ENCODE measurements at regions not wholly inside any gene's neighbourhood (a gene's known extent, or its start where the extent isn't known, plus 50 kb on each side); places are given as distances from the start of the nearest gene placed in this dataset.

DNA sequence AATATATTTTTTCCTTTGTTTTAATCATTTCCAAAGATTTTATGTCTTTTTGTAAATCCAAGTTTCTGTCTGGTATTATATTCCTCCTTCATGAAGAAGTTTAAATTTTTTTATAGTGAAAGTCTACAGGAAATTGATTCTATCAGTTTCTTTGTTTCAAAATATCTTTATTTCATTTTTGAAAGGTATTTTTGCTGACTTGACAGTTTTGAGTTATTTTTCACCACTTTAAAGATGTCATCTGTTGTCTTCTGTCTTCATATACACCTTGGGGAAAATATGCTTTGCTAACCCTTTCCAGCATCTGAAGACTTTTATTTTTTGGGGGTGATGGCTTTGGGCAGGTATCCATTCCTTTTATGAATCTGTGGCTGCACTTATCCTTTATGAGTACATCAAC is 164.4 kb upstream of the EPHA5 start:
- TF ChIP-seq EZH2phosphoT487 (conservative IDR thresholded peaks at IDR 0.05; ENCODE audit: low read length) (no peak), CTCF (IDR thresholded peaks at IDR 0.05; ENCODE audit: insufficient read depth, low read length, poor library complexity, severe bottlenecking) (no peak)
- Histone ChIP-seq H3K36me3 (ENCODE audit: low read length) (no peaks in the 10 kb centered on the region), H2AFZ (ENCODE audit: low read depth, low read length, severe bottlenecking) (no peak overlapping the region), H3K4me3 (ENCODE audit: insufficient read depth, low read length, poor library complexity, severe bottlenecking) (no peak overlapping the region), H3K27ac (ENCODE audit: low read depth, low read length) (no peak overlapping the region), H3K9ac (ENCODE audit: low read length) (no peak overlapping the region), H3K79me2 (ENCODE audit: insufficient read depth, low read length) (no peaks in the 10 kb centered on the region), H4K20me1 (ENCODE audit: low read depth, low read length) (no peaks in the 10 kb centered on the region), H3K4me2 (ENCODE audit: low read depth, low read length, poor library complexity, severe bottlenecking) (no peak overlapping the region), H3K9me3 (ENCODE audit: insufficient read depth, low read length) (no peaks in the 10 kb centered on the region), H3K27me3 (ENCODE audit: low read length) (no peaks in the 10 kb centered on the region), H3K9me2 (replicated peaks; ENCODE audit: insufficient read depth, low read length) (no peaks in the 10 kb centered on the region), H3F3A (ENCODE audit: insufficient read depth) (no peaks in the 10 kb centered on the region)

- H4K20me1 ChIP-seq (ENCODE audit: low read depth, low read length) = no peaks in the 10 kb centered on the region
- H2AFZ ChIP-seq (ENCODE audit: low read depth, low read length, severe bottlenecking) = no peak overlapping the region
- H3K9ac ChIP-seq (ENCODE audit: low read length) = no peak overlapping the region
- no peaks in the 10 kb centered on the region for H3K36me3 ChIP-seq (ENCODE audit: low read length)
- H3K9me3 ChIP-seq (ENCODE audit: insufficient read depth, low read length) = no peaks in the 10 kb centered on the region
- H3K4me3 ChIP-seq (ENCODE audit: insufficient read depth, low read length, poor library complexity, severe bottlenecking) = no peak overlapping the region
- no peaks in the 10 kb centered on the region for H3F3A ChIP-seq (ENCODE audit: insufficient read depth)
- no peaks in the 10 kb centered on the region for H3K79me2 ChIP-seq (ENCODE audit: insufficient read depth, low read length)
- no peak overlapping the region for H3K4me2 ChIP-seq (ENCODE audit: low read depth, low read length, poor library complexity, severe bottlenecking)
- no peak for TF ChIP-seq EZH2phosphoT487 (conservative IDR thresholded peaks at IDR 0.05; ENCODE audit: low read length)
- no peak for TF ChIP-seq CTCF (IDR thresholded peaks at IDR 0.05; ENCODE audit: insufficient read depth, low read length, poor library complexity, severe bottlenecking)
- no peaks in the 10 kb centered on the region for H3K27me3 ChIP-seq (ENCODE audit: low read length)
- no peak overlapping the region for H3K27ac ChIP-seq (ENCODE audit: low read depth, low read length)
- no peaks in the 10 kb centered on the region for H3K9me2 ChIP-seq (replicated peaks; ENCODE audit: insufficient read depth, low read length)
Measured at GRCh38 chr4:65831828-65832227, 161.5 kb upstream of the EPHA5 start.

DNA sequence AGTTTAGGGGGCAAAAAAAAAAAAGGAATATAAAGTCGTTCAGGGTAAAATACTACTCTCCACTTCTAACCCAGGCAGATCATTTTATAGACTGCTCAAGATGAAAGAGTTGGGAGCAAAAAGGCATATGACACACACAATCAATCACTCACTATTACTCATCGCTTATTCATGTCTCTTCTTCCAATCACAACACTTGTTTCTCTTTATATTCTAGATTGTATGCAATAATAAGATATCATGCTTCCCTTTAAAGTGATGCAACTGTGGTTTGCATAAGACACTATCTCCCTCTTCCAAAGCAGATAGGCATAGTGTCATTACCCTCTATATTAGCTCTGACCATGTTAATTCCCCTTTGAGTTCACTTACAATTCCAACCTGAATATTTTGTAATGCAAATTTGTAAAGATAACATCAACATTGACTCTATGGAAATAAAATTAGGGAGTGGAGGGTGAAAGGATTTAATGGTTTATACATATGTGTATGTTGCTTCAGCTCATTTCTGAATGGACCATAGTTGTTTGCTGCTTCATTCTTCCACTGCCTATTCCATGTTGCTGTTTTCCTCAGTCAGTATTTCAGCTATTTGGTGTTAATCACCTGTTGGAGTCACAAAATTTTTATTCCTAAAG is 154.9 kb upstream of the EPHA5 start:
- no peak for TF ChIP-seq EZH2phosphoT487 (conservative IDR thresholded peaks at IDR 0.05; ENCODE audit: low read length)
- TF ChIP-seq CTCF (IDR thresholded peaks at IDR 0.05; ENCODE audit: insufficient read depth, low read length, poor library complexity, severe bottlenecking) = no peak

More for the DNA sequence above, 154.9 kb upstream of the EPHA5 start:
- H3K79me2 ChIP-seq (ENCODE audit: insufficient read depth, low read length) = no peaks in the 10 kb centered on the region
- H3K9me3 ChIP-seq (ENCODE audit: insufficient read depth, low read length) = no peaks in the 10 kb centered on the region
- H3K9ac ChIP-seq (ENCODE audit: low read length) = no peak overlapping the region
- no peaks in the 10 kb centered on the region for H3K27me3 ChIP-seq (ENCODE audit: low read length)
- H3K4me2 ChIP-seq (ENCODE audit: low read depth, low read length, poor library complexity, severe bottlenecking) = no peak overlapping the region
- no peak overlapping the region for H3K4me3 ChIP-seq (ENCODE audit: insufficient read depth, low read length, poor library complexity, severe bottlenecking)
- H3K9me2 ChIP-seq (replicated peaks; ENCODE audit: insufficient read depth, low read length) = no peaks in the 10 kb centered on the region
- no peak overlapping the region for H3K27ac ChIP-seq (ENCODE audit: low read depth, low read length)
- no peaks in the 10 kb centered on the region for H3K36me3 ChIP-seq (ENCODE audit: low read length)
- H3F3A ChIP-seq (ENCODE audit: insufficient read depth) = no peaks in the 10 kb centered on the region
- no peak overlapping the region for H2AFZ ChIP-seq (ENCODE audit: low read depth, low read length, severe bottlenecking)
- H4K20me1 ChIP-seq (ENCODE audit: low read depth, low read length) = no peaks in the 10 kb centered on the region

Measured in SU-DHL-6 (cell line).